Retinal pigment epithelial cell (primary cell): ENCODE measurements at regions not wholly inside any gene's neighbourhood (a gene's known extent, or its start where the extent isn't known, plus 50 kb on each side); places are given as distances from the start of the nearest gene placed in this dataset.

ENCODE experiments used
- DNase-seq: peaks from one replicate; pipeline ENCODE4 v3.0.0-alpha.2; 2010; ENCODE audit warnings: low read depth
- H3K4me3 ChIP-seq: 2 replicates; pipeline ENCODE4 v1.5.1; 2011; ENCODE audit warnings: mild to moderate bottlenecking, low read length, control low read depth, moderate library complexity
- TF ChIP-seq, protein P1 (sequence below): conservative IDR thresholded peaks from 2 replicates; pipeline ENCODE4 v1.5.1; 2011; ENCODE audit warnings: low read depth, low read length, control low read depth, inconsistent platforms

DNA sequence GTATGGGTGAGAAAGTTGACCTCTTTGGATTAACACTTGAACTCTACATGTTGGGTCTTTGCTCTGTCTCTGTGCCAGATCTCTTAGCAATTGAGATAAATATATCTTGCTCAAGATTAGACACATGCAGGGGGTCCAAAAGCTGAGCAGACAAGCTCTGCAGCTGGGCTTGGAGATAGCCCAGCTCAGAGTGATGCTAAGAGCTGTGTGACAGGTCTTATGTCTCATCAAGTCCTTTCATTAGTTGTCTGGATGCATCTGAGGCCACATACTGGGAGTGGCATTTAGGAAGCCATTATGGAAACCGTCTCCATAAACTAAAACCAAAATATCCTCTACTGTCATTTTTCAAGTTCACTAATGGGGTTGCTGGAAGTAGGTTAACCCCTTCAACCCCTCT is 289.4 kb upstream of the DUSP10 start:
- no peak for DNase-seq
- TF ChIP-seq, protein P1, sequence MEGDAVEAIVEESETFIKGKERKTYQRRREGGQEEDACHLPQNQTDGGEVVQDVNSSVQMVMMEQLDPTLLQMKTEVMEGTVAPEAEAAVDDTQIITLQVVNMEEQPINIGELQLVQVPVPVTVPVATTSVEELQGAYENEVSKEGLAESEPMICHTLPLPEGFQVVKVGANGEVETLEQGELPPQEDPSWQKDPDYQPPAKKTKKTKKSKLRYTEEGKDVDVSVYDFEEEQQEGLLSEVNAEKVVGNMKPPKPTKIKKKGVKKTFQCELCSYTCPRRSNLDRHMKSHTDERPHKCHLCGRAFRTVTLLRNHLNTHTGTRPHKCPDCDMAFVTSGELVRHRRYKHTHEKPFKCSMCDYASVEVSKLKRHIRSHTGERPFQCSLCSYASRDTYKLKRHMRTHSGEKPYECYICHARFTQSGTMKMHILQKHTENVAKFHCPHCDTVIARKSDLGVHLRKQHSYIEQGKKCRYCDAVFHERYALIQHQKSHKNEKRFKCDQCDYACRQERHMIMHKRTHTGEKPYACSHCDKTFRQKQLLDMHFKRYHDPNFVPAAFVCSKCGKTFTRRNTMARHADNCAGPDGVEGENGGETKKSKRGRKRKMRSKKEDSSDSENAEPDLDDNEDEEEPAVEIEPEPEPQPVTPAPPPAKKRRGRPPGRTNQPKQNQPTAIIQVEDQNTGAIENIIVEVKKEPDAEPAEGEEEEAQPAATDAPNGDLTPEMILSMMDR: no peak

DNA sequence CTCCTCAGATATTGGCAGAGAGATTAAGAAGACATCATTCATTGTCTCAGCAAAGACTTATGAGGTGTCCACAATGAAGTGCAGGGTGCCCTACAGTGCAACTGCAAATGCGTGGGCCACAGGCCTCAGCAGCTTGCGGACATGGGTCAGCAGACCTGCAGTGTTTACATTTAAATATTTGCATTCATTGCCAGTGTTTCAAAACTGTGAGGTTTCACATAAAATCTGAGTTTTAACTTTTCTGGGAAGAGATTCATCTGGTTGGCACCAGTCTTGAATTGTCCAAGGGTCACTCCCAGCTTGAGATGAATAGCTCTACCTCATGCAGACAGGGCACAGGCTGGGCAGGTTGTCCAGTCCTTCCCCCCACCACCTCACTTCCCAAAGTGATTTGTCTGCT is 286.8 kb upstream of the DUSP10 start:
- no peak for DNase-seq
- TF ChIP-seq, protein P1: no peak
- H3K4me3 ChIP-seq: no peak overlapping the region

More for the DNA sequence above, 289.4 kb upstream of the DUSP10 start:
- no peak overlapping the region for H3K4me3 ChIP-seq

DNA sequence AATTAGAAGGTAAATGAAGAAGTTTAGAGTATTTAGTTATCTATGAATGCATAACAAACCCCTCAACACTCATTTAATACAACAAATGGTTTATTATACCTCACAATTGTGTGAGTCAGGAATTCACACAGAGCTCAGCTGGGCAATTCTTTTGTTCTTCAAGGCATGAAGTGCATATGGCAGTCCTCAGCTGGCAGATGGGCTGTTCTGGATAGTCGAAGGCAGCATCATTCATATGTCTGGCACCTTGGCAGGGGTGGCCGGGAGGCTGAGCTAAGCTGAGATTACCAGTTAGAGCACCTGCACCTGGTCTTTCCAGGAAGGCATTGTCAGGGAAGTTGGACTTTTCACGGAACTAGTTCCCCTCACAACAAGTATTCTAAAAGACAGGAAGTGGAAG is 286.2 kb upstream of the DUSP10 start:
- H3K4me3 ChIP-seq: no peak overlapping the region
- no peak for DNase-seq
- TF ChIP-seq, protein P1: no peak

DNA sequence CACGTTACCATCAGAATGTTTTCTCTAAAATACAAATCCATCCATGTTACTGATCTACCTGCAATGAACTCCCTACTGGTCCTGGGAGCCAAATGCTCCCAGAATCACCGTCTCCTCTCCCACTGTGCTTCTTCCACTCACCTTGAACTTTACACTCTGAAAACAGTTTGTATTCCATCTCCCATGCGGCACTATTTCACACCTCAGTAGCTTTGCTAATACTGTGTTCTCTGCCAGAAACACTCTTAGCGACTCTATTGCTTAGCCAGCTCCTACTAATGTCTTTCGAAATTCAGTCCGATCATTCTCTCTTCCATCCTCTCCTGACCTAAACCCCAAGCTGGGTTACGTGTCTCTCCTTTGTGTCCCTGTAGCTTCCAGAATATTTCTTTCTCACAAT is 284.4 kb upstream of the DUSP10 start:
- TF ChIP-seq, protein P1: no peak
- H3K4me3 ChIP-seq: no peak overlapping the region
- no peak for DNase-seq

DNA sequence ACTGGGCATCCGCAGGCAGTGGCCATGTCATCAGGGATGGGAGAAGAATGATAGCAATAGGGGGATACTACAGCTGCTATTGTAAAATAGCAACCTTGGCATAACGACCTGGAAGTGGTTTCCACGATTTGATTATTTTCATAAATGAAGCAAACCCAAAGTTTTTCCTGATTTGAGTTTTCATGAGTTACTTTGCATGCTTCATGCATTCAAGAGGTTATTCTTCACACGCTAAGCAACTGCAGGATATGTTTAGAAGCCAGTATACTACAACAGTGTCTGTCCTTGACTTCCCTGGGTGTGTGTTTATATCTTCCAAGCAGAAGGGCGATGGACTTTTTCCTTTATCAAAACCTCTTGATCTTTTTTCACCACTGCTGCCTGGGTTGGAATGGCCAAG is 281.1 kb upstream of the DUSP10 start:
- no peak overlapping the region for H3K4me3 ChIP-seq
- TF ChIP-seq, protein P1: no peak
- DNase-seq: no peak

DNA sequence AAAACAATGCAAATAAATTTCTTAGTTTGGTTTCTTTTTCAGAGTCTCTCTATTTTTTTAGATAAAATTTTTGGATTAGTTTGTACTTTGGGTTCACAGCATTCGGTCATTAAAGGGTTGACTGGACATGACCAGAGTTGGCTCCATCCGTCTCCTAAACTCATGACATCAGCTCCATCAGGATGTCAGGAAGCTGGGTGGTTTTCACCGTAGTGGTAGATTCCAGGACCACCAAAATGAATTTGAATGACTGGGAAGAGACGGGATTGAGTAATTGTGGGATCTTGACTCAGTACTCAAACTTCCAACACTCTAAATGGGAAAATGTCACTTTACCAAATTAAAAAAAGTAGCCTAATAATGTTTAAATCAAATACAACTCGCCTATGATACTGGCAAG is 279.2 kb upstream of the DUSP10 start:
- no peak overlapping the region for H3K4me3 ChIP-seq
- DNase-seq: no peak
- TF ChIP-seq, protein P1: no peak

DNA sequence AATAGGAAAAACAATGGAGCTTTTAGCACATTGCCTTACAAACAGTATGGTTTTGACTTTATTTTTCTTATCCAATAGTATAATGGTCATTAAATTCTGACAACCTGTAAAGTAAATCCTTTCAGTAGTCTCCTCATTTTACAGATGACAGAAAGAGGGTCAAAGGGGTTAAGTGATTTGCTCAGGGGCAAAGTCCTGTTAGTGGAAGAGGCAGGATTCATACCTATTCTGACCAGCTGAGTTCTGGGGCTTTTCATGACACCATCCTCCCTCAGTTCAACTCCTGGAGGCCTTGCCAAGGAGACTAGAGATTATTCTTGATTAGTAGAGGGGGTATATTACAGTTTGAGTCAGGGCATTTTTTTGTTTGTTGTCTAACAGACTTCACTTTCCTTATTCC is 278.7 kb upstream of the DUSP10 start:
- H3K4me3 ChIP-seq: no peak overlapping the region
- DNase-seq: no peak
- TF ChIP-seq, protein P1: no peak
